ENCODE measurements at regions not wholly inside any gene's neighbourhood (a gene's known extent, or its start where the extent isn't known, plus 50 kb on each side); places are given as distances from the start of the nearest gene placed in this dataset.

DNA sequence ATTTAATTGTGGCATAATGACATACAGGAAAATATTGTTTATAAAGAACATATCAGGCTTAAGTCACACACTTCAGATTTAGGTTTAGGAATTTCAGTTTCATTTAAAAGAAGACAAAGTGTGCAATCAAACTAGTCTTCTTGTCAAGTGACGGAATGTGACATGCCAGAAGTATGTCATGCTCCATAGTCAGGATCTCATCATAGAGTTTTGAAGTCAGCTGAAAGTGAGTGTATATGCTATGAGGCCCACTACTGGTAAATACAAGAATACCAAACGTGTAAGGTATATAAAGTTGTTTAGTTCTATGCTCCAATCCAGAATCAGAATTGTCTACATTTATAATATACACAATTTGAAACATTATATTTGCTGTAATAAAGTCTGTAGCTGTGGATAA lies 988.4 kb downstream of the TBL1XR1 start:
- no peak overlapping the region for H3K4me3 ChIP-seq (ENCODE audit: low read depth, low read length)
- DNase-seq (ENCODE audit: low read depth): no peak
- TF ChIP-seq, protein P1, sequence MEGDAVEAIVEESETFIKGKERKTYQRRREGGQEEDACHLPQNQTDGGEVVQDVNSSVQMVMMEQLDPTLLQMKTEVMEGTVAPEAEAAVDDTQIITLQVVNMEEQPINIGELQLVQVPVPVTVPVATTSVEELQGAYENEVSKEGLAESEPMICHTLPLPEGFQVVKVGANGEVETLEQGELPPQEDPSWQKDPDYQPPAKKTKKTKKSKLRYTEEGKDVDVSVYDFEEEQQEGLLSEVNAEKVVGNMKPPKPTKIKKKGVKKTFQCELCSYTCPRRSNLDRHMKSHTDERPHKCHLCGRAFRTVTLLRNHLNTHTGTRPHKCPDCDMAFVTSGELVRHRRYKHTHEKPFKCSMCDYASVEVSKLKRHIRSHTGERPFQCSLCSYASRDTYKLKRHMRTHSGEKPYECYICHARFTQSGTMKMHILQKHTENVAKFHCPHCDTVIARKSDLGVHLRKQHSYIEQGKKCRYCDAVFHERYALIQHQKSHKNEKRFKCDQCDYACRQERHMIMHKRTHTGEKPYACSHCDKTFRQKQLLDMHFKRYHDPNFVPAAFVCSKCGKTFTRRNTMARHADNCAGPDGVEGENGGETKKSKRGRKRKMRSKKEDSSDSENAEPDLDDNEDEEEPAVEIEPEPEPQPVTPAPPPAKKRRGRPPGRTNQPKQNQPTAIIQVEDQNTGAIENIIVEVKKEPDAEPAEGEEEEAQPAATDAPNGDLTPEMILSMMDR (IDR thresholded peaks at IDR 0.05; ENCODE audit: insufficient read depth, low read length): no peak

GRCh38 chr3:176208283-176208682 lies 989.0 kb downstream of the TBL1XR1 start:
- H3K4me3 ChIP-seq (ENCODE audit: low read depth, low read length): no peak overlapping the region
- no peak for DNase-seq (ENCODE audit: low read depth)
- TF ChIP-seq, protein P1 (IDR thresholded peaks at IDR 0.05; ENCODE audit: insufficient read depth, low read length): no peak

DNA sequence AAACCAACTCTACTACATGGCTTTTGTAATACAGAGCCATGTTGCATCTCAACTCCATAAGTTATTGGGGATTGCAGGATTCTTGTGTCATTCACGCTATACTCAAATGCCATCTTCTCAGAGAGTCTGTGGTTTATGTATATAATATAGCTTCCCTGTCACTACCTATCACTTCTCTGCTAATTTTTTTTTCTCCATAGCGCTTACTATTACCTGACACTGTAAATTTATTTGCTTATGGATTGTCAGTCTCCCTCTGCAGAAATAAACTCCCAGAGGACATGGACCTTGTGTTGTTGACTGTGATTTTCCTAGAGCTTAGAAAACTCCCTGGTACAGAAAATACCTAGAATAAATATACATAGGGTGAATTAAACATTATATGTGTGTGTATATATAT lies 990.5 kb downstream of the TBL1XR1 start:
- DNase-seq (ENCODE audit: low read depth): no peak
- TF ChIP-seq, protein P1 (IDR thresholded peaks at IDR 0.05; ENCODE audit: insufficient read depth, low read length): no peak
- H3K4me3 ChIP-seq (ENCODE audit: low read depth, low read length): no peak overlapping the region

DNA sequence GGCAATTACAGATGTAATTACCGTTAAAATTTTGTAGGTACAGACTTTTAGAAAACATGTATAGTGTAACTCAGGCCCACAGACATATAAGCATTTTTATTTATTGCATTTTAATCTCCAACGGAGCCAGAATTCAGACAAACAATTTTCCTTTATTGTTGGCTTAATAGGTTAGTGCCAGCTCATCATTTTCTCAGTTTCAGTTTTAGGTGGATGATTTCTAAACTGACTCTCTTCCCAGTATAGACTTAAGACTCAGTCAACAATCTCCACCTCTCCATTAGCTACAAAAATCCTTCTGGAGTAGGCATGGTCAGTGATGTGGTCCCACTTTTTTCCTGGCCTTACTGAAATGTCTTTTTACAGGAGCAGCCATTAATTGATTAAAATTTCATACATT lies 994.6 kb downstream of the TBL1XR1 start:
- TF ChIP-seq, protein P1 (IDR thresholded peaks at IDR 0.05; ENCODE audit: insufficient read depth, low read length): no peak
- no peak for DNase-seq (ENCODE audit: low read depth)
- no peak overlapping the region for H3K4me3 ChIP-seq (ENCODE audit: low read depth, low read length)

- TF ChIP-seq, protein P1 (IDR thresholded peaks at IDR 0.05; ENCODE audit: insufficient read depth, low read length): no peak
- H3K4me3 ChIP-seq (ENCODE audit: low read depth, low read length): no peak overlapping the region
- no peak for DNase-seq (ENCODE audit: low read depth)
Measured at GRCh38 chr3:176193032-176193730, 1004.1 kb downstream of the TBL1XR1 start.

DNA sequence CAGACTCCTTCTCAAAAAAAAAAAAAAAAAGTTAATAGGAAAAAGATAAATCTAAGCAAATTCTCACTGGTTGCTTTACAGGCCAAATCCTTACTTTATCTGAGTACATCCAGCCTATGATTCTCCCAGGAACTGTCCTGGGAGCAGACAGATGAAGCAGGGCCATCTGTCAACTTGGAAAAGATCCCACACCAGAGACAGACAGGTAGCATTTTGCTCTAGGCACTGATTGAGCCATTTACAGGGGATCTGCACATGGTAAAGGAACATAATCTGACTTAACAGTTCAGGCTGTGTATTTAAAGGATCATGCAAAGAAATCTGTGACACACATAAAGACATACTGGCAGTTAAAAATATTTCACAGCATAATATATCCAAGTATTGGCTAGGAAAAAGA lies 1006.5 kb downstream of the TBL1XR1 start:
- TF ChIP-seq, protein P1 (IDR thresholded peaks at IDR 0.05; ENCODE audit: insufficient read depth, low read length): no peak
- DNase-seq (ENCODE audit: low read depth): no peak

DNA sequence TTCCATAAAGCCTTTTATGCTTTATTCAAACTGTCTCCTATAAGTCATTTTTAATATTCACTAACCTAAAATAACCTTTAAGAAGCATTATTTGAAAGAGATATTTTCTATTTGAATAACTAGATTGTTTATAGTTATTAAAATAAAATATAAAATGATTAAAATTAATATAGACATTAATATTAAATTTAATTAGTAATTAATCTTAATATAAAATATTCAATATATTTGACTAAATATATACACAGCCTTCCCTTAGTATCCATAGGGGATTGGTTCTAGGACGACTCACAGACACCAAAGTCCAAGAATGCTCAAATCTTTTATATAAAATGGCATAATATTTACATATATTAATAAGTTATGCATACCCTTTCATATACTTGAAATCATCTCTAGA lies 1014.1 kb downstream of the TBL1XR1 start:
- no peak for DNase-seq (ENCODE audit: low read depth)
- TF ChIP-seq, protein P1 (IDR thresholded peaks at IDR 0.05; ENCODE audit: insufficient read depth, low read length): no peak
- H3K4me3 ChIP-seq (ENCODE audit: low read depth, low read length): no peak overlapping the region

More for the DNA sequence above, 1006.5 kb downstream of the TBL1XR1 start:
- H3K4me3 ChIP-seq (ENCODE audit: low read depth, low read length): no peak overlapping the region
